SK-N-SH (cell line): ENCODE measurements at regions not wholly inside any gene's neighbourhood (a gene's known extent, or its start where the extent isn't known, plus 50 kb on each side); places are given as distances from the start of the nearest gene placed in this dataset.

Experiments used
- CTCF ChIA-PET: fragments of 300-600, 350-600 bp; formaldehyde crosslinking; extraction: SDS; loops from one replicate; lab custom pipeline; 2021; lab: Yijun Ruan, JAX
- POLR2A ChIA-PET: fragments of 350-600 bp; sonication (Branson Sonifier 250); formaldehyde crosslinking; extraction: SDS; loops from one replicate; lab custom pipeline; 2020; ENCODE audit warnings: antibody characterized with exemption, inconsistent platforms; lab: Yijun Ruan, JAX
- DNase-seq: peaks from one replicate; pipeline ENCODE4 v3.0.0; 2012
- H2AFZ ChIP-seq: fragments of 200-600 bp; sonication (generic); 2 replicates; pipeline ENCODE4 v1.8.1; 2016; ENCODE audit warnings: antibody characterized with exemption, mild to moderate bottlenecking, low read depth
- H3F3A ChIP-seq: fragments of 200-600 bp; sonication (generic); replicated peaks from 2 replicates; pipeline ENCODE3; 2016; ENCODE audit warnings: antibody characterized with exemption, mild to moderate bottlenecking; ENCODE audit not compliant: insufficient read depth
- H3K27ac ChIP-seq, 2 experiments: fragments of 200-500 bp in 1 of 2; fragments of 200-600 bp in 1 of 2; sonication (Bioruptor generic) in 1 of 2; sonication (generic), shearing (Covaris generic) in 1 of 2; 2 replicates each; pipeline versions ENCODE4 v1.5.1 to v1.6.1; 2014 to 2016; ENCODE audit warnings: low read depth in 2 of 2, inconsistent platforms in 1 of 2, low read length in 1 of 2, mild to moderate bottlenecking in 1 of 2, mixed read lengths in 1 of 2
- H3K27me3 ChIP-seq: fragments of 200-600 bp; sonication (generic), shearing (Covaris generic); 2 replicates; pipeline ENCODE4 v1.6.1; 2016; ENCODE audit warnings: mixed run types; ENCODE audit not compliant: insufficient read depth
- H3K36me3 ChIP-seq, 2 experiments: fragments of 200-500 bp in 1 of 2; fragments of 200-600 bp in 1 of 2; sonication (Bioruptor generic) in 1 of 2; sonication (generic) in 1 of 2; replicated peaks in 1 of 2; 2 replicates each; pipeline versions ENCODE3 to v1.5.1; 2014 to 2016; ENCODE audit warnings: low read length in 1 of 2, mild to moderate bottlenecking in 1 of 2; ENCODE audit not compliant: insufficient read depth in 2 of 2, control insufficient read depth in 1 of 2
- H3K4me1 ChIP-seq, 2 experiments: fragments of 200-500 bp in 1 of 2; fragments of 200-600 bp in 1 of 2; sonication (Bioruptor generic) in 1 of 2; sonication (generic), shearing (Covaris generic) in 1 of 2; 2 replicates each; pipeline versions ENCODE4 v1.5.1 to v1.6.1; 2014 to 2016; ENCODE audit warnings: low read depth in 1 of 2, low read length in 1 of 2, mixed run types in 1 of 2; ENCODE audit not compliant: insufficient read depth in 2 of 2, control insufficient read depth in 1 of 2
- H3K4me2 ChIP-seq: fragments of 200-600 bp; sonication (generic), shearing (Covaris generic); 2 replicates; pipeline ENCODE4 v1.6.1; 2017; ENCODE audit warnings: mixed run types
- H3K4me3 ChIP-seq, 2 experiments: fragments of 200-500 bp in 1 of 2; fragments of 200-600 bp in 1 of 2; sonication (Bioruptor generic) in 1 of 2; sonication (generic), shearing (Covaris generic) in 1 of 2; 2 replicates each; pipeline versions ENCODE4 v1.5.1 to v1.8.1; 2014 to 2016; ENCODE audit warnings: low read depth in 2 of 2, inconsistent platforms in 1 of 2, low read length in 1 of 2, mild to moderate bottlenecking in 1 of 2, mixed read lengths in 1 of 2, moderate library complexity in 1 of 2
- H3K79me2 ChIP-seq: fragments of 200-600 bp; sonication (generic); 2 replicates; pipeline ENCODE4 v1.8.1; 2017; ENCODE audit warnings: mild to moderate bottlenecking; ENCODE audit not compliant: insufficient read depth
- H3K9ac ChIP-seq: fragments of 200-600 bp; sonication (generic); 2 replicates; pipeline ENCODE4 v1.6.1; 2017; ENCODE audit warnings: mixed run types
- H3K9me2 ChIP-seq: fragments of 200-600 bp; sonication (generic); 2 replicates; pipeline ENCODE4 v1.6.1; 2017; ENCODE audit warnings: mixed run types
- H3K9me3 ChIP-seq: fragments of 200-600 bp; sonication (generic); 2 replicates; pipeline ENCODE4 v1.6.1; 2017; ENCODE audit warnings: mixed run types, mild to moderate bottlenecking, moderate library complexity
- H4K20me1 ChIP-seq: fragments of 200-600 bp; sonication (generic); 2 replicates; pipeline ENCODE4 v1.6.1; 2017; ENCODE audit warnings: mild to moderate bottlenecking, mixed run types; ENCODE audit not compliant: insufficient read depth
- EP300 ChIP-seq, 2 experiments: IDR thresholded peaks; 2 replicates each; pipeline versions ENCODE4 v1.4.0 to v1.6.1; 2012; ENCODE audit warnings: borderline replicate concordance in 1 of 2, low read depth in 1 of 2, low read length in 1 of 2
- EZH2phosphoT487 ChIP-seq: fragments of 200-600 bp; sonication (generic); IDR thresholded peaks from 2 replicates; pipeline ENCODE4 v1.6.1; 2017; ENCODE audit warnings: low read depth, mixed run types, mild to moderate bottlenecking, antibody characterized with exemption, moderate library complexity, borderline replicate concordance
- FOXM1 ChIP-seq: IDR thresholded peaks from 2 replicates; pipeline ENCODE4 v1.4.0; 2012; ENCODE audit warnings: low read depth, mild to moderate bottlenecking
- GATA2 ChIP-seq: sonication (generic); formaldehyde crosslinking; IDR thresholded peaks from 2 replicates; pipeline ENCODE4 v1.5.0; 2020; ENCODE audit warnings: mild to moderate bottlenecking, missing genetic modification reagents
- NFIC ChIP-seq: IDR thresholded peaks from 2 replicates; pipeline ENCODE4 v1.4.0; 2012; ENCODE audit warnings: borderline replicate concordance
- NRF1 ChIP-seq: IDR thresholded peaks from 2 replicates; pipeline ENCODE4 v1.6.1; 2012; ENCODE audit warnings: low read depth, mild to moderate bottlenecking, low read length
- PBX3 ChIP-seq: IDR thresholded peaks from 2 replicates; pipeline ENCODE4; 2012
- POLR2AphosphoS5 ChIP-seq: IDR thresholded peaks from 2 replicates; pipeline ENCODE4 v1.6.1; 2012; ENCODE audit warnings: low read depth, low read length
- RFX5 ChIP-seq: IDR thresholded peaks from 2 replicates; pipeline ENCODE4 v1.6.1; 2012; ENCODE audit warnings: mild to moderate bottlenecking, improper control_type of control experiment, low read length
- SMC3 ChIP-seq: IDR thresholded peaks from 2 replicates; pipeline ENCODE4 v1.6.1; 2012; ENCODE audit warnings: low read depth, low read length, improper control_type of control experiment
- TAF1 ChIP-seq: IDR thresholded peaks from 2 replicates; pipeline ENCODE4 v1.6.1; 2012; ENCODE audit warnings: low read depth, mild to moderate bottlenecking, low read length, moderate library complexity, borderline replicate concordance
- TEAD4 ChIP-seq: IDR thresholded peaks from 2 replicates; pipeline ENCODE4 v1.4.0; 2012; ENCODE audit warnings: mild to moderate bottlenecking, borderline replicate concordance; ENCODE audit not compliant: insufficient read depth
- YY1 ChIP-seq: IDR thresholded peaks from 2 replicates; pipeline ENCODE4 v1.4.0; 2012; ENCODE audit warnings: low read depth, mild to moderate bottlenecking
- WGBS: methylation state at CpG from one replicate; pipeline ENCODE4 v1.1.6; 2017; ENCODE audit warnings: low lambda C conversion rate; 5-methylcytosine and 5-hydroxymethylcytosine counted together
- TF ChIP-seq, protein P1 (sequence below): IDR thresholded peaks from 2 replicates; pipeline ENCODE4 v1.4.0; 2012; ENCODE audit warnings: low read depth, borderline replicate concordance
- TF ChIP-seq, protein P2 (sequence below): fragments of 200-600 bp; sonication (generic); IDR thresholded peaks from 2 replicates; pipeline ENCODE4 v1.6.1; 2017; ENCODE audit warnings: antibody characterized with exemption, mild to moderate bottlenecking, moderate library complexity

- Histone ChIP-seq H3K79me2 (no peaks in the 10 kb centered on the region), H3K4me3 (no peak overlapping the region), H3K36me3 (no peaks in the 10 kb centered on the region), H3K27me3 (no peaks in the 10 kb centered on the region), H3K9me3 (no peaks in the 10 kb centered on the region), H3F3A (no peaks in the 10 kb centered on the region), H3K9me2 (no peaks in the 10 kb centered on the region), H3K27ac (no peak overlapping the region), H2AFZ (no peak overlapping the region), H3K4me2 (no peak overlapping the region), H4K20me1 (no peaks in the 10 kb centered on the region), H3K9ac (no peak overlapping the region), H3K4me1 (no peaks in the 10 kb centered on the region; a peak in 1 of 4 replicates)
- no peak for DNase-seq
- TF ChIP-seq, protein P1, sequence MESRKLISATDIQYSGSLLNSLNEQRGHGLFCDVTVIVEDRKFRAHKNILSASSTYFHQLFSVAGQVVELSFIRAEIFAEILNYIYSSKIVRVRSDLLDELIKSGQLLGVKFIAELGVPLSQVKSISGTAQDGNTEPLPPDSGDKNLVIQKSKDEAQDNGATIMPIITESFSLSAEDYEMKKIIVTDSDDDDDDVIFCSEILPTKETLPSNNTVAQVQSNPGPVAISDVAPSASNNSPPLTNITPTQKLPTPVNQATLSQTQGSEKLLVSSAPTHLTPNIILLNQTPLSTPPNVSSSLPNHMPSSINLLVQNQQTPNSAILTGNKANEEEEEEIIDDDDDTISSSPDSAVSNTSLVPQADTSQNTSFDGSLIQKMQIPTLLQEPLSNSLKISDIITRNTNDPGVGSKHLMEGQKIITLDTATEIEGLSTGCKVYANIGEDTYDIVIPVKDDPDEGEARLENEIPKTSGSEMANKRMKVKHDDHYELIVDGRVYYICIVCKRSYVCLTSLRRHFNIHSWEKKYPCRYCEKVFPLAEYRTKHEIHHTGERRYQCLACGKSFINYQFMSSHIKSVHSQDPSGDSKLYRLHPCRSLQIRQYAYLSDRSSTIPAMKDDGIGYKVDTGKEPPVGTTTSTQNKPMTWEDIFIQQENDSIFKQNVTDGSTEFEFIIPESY: no peak
- TF ChIP-seq, protein P2, sequence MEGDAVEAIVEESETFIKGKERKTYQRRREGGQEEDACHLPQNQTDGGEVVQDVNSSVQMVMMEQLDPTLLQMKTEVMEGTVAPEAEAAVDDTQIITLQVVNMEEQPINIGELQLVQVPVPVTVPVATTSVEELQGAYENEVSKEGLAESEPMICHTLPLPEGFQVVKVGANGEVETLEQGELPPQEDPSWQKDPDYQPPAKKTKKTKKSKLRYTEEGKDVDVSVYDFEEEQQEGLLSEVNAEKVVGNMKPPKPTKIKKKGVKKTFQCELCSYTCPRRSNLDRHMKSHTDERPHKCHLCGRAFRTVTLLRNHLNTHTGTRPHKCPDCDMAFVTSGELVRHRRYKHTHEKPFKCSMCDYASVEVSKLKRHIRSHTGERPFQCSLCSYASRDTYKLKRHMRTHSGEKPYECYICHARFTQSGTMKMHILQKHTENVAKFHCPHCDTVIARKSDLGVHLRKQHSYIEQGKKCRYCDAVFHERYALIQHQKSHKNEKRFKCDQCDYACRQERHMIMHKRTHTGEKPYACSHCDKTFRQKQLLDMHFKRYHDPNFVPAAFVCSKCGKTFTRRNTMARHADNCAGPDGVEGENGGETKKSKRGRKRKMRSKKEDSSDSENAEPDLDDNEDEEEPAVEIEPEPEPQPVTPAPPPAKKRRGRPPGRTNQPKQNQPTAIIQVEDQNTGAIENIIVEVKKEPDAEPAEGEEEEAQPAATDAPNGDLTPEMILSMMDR: no peak
- no peak for TF ChIP-seq TAF1
- TF ChIP-seq EP300 (IDR thresholded peaks at IDR 0.05; ENCODE audit: borderline replicate concordance in 1 of 2, low read depth in 1 of 2, low read length in 1 of 2): no peak
- TF ChIP-seq POLR2AphosphoS5: no peak
- TF ChIP-seq SMC3: no peak
- no peak for TF ChIP-seq TEAD4
- no peak for TF ChIP-seq NRF1
- TF ChIP-seq NFIC: no peak
- TF ChIP-seq GATA2 (CRISPR knock-in tag): no peak
- no peak for TF ChIP-seq YY1
- no peak for TF ChIP-seq PBX3
- TF ChIP-seq EZH2phosphoT487: no peak
- TF ChIP-seq RFX5: no peak
- TF ChIP-seq FOXM1: no peak
- WGBS: 29% methylated on average over 5 of the region's 5 CpGs
- ChIA-PET POLR2A (no interaction called here), CTCF (no interaction called here)
Observed at GRCh38 chr6:145254649-145255401, 480.5 kb downstream of the EPM2A start.
